ENCODE measurements at regions not wholly inside any gene's neighbourhood (a gene's known extent, or its start where the extent isn't known, plus 50 kb on each side); places are given as distances from the start of the nearest gene placed in this dataset.

GRCh38 chr7:51647931-51648351, 331.3 kb upstream of the COBL start:
- DNase-seq (ENCODE audit: low spot score): no peak
- no peak overlapping the region for H3K4me3 Mint-ChIP-seq (ENCODE audit: low read depth)
- H3K9me3 Mint-ChIP-seq: peaks cover 24% of the 10 kb centered on the region
- intact Hi-C loops (cut with micrococcal nuclease): no loop called here
- no peaks in the 10 kb centered on the region for H3K4me1 Mint-ChIP-seq (ENCODE audit: low read depth)
- H3K36me3 Mint-ChIP-seq (ENCODE audit: low read depth): no peaks in the 10 kb centered on the region
- no peak overlapping the region for H3K27ac Mint-ChIP-seq
- H3K27me3 Mint-ChIP-seq (ENCODE audit: low read depth): no peaks in the 10 kb centered on the region

DNA sequence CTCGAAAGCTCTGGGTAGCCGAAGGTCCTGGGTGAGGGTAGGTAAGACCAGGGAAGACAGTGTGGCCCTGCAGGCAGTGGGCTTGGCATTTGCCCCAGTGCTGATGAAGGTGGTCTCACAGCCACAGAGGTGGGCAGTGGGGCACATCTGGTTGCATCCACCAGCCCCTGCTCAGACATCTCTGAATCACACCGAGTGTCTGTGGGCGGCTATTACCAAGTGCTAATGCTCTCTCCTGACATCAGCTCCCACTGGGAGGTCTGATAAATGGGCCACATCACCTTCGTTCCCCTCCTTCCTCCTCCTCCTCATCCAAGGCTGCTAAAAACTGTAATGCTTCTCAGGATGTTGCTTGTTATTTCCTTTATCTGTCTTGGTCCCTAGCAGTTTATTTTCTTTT, 330.9 kb upstream of the COBL start:
- Mint-ChIP-seq H3K27ac (no peak overlapping the region), H3K4me1 (ENCODE audit: low read depth) (no peaks in the 10 kb centered on the region), H3K9me3 (peaks cover 24% of the 10 kb centered on the region), H3K27me3 (ENCODE audit: low read depth) (no peaks in the 10 kb centered on the region), H3K36me3 (ENCODE audit: low read depth) (no peaks in the 10 kb centered on the region), H3K4me3 (ENCODE audit: low read depth) (no peak overlapping the region)
- no peak for DNase-seq (ENCODE audit: low spot score)
- intact Hi-C loops (cut with micrococcal nuclease): no loop called here

DNA sequence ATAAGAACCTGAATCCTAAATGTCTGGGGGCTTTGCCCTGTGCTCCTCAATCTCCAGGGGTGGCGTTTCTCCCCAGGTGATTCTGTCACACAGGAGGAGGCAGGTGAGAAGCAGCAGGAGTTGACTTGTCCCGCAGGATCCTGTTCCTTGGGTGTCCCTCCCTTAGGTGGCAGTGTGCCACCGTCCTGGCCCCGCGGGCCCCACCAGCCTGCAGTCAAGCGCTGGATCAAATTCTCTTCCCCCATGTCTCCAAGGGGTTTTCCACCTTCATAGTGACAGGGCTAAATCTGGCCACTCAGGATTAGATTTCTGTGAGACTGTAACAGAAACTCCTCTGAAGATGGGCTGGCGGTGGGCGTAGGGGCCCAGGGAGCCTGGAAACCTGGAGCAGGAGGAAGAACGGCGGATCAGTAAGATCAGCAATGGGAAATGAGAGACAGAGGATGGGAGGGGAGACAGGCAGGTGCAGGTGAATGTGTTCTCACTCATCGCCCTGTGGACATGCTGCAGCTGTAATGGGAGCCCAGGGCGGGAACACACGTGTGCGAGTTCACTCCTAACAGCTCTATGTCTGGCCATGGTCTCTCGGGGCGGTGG, 329.2 kb upstream of the COBL start:
- no peak for DNase-seq (ENCODE audit: low spot score)
- no peaks in the 10 kb centered on the region for H3K27me3 Mint-ChIP-seq (ENCODE audit: low read depth)
- no peaks in the 10 kb centered on the region for H3K36me3 Mint-ChIP-seq (ENCODE audit: low read depth)
- no peak overlapping the region for H3K27ac Mint-ChIP-seq
- peaks cover 23% of the 10 kb centered on the region for H3K9me3 Mint-ChIP-seq
- intact Hi-C loops (cut with micrococcal nuclease): no loop called here
- no peak overlapping the region for H3K4me3 Mint-ChIP-seq (ENCODE audit: low read depth)
- H3K4me1 Mint-ChIP-seq (ENCODE audit: low read depth): no peaks in the 10 kb centered on the region

GRCh38 chr7:51645255-51645654, 328.6 kb upstream of the COBL start:
- no peaks in the 10 kb centered on the region for H3K36me3 Mint-ChIP-seq (ENCODE audit: low read depth)
- H3K4me1 Mint-ChIP-seq (ENCODE audit: low read depth): no peaks in the 10 kb centered on the region
- no peak for DNase-seq (ENCODE audit: low spot score)
- H3K27me3 Mint-ChIP-seq (ENCODE audit: low read depth): no peaks in the 10 kb centered on the region
- H3K27ac Mint-ChIP-seq: no peak overlapping the region
- H3K4me3 Mint-ChIP-seq (ENCODE audit: low read depth): no peak overlapping the region
- intact Hi-C loops (cut with micrococcal nuclease): no loop called here
- peaks cover 21% of the 10 kb centered on the region for H3K9me3 Mint-ChIP-seq

GRCh38 chr7:51644216-51644615, 327.6 kb upstream of the COBL start:
- Mint-ChIP-seq H3K4me1 (ENCODE audit: low read depth) (no peaks in the 10 kb centered on the region), H3K27ac (no peak overlapping the region), H3K4me3 (ENCODE audit: low read depth) (no peak overlapping the region), H3K9me3 (peaks cover 21% of the 10 kb centered on the region), H3K36me3 (ENCODE audit: low read depth) (no peaks in the 10 kb centered on the region), H3K27me3 (ENCODE audit: low read depth) (no peaks in the 10 kb centered on the region)
- intact Hi-C loops (cut with micrococcal nuclease): no loop called here
- DNase-seq (ENCODE audit: low spot score): no peak

- Mint-ChIP-seq H3K27ac (no peak overlapping the region), H3K4me3 (ENCODE audit: low read depth) (no peak overlapping the region), H3K36me3 (ENCODE audit: low read depth) (no peaks in the 10 kb centered on the region), H3K27me3 (ENCODE audit: low read depth) (no peaks in the 10 kb centered on the region), H3K4me1 (ENCODE audit: low read depth) (no peaks in the 10 kb centered on the region), H3K9me3 (peaks cover 18% of the 10 kb centered on the region)
- no peak for DNase-seq (ENCODE audit: low spot score)
- intact Hi-C loops (cut with micrococcal nuclease): no loop called here
Measured at GRCh38 chr7:51640841-51641240, 324.2 kb upstream of the COBL start.

DNA sequence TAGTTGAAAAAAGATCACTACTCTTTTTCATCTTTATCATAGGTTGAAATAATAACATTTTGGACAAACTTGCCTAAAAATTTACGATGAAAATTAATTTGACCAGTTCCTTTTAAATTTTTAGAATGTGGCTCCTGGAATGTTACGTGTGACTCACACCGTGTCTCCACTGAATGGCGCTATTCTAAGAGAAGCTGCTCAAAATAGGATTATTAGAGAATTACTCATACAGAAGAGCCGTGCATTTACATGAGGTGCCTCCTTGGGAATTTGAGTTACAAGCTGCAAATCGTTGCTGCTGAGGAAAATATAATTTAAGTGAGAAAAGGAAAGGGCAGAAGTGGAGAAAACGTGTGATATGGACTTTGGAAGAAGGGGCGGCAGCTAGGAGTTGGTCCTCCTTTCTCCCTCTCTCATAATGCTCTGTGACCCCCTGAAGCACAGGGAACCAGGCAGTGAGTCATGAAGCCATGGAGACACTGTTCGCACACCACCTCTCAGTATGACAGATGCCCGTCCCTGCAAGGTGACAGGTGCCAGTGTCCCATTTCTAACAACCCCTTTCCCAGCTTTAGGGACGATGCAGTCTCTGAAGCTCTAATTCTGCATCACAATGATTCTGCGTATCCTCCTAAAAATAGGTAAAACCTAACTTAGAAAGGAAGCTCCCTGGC, 323.2 kb upstream of the COBL start:
- peaks cover 20% of the 10 kb centered on the region for H3K9me3 Mint-ChIP-seq
- no peaks in the 10 kb centered on the region for H3K27me3 Mint-ChIP-seq (ENCODE audit: low read depth)
- no peaks in the 10 kb centered on the region for H3K36me3 Mint-ChIP-seq (ENCODE audit: low read depth)
- DNase-seq (ENCODE audit: low spot score): no peak
- H3K4me3 Mint-ChIP-seq (ENCODE audit: low read depth): no peak overlapping the region
- no peaks in the 10 kb centered on the region for H3K4me1 Mint-ChIP-seq (ENCODE audit: low read depth)
- H3K27ac Mint-ChIP-seq: no peak overlapping the region
- intact Hi-C loops (cut with micrococcal nuclease): no loop called here

- intact Hi-C loops (cut with micrococcal nuclease): no loop called here
- H3K9me3 Mint-ChIP-seq: peaks cover 15% of the 10 kb centered on the region
- H3K36me3 Mint-ChIP-seq (ENCODE audit: low read depth): no peaks in the 10 kb centered on the region
- no peaks in the 10 kb centered on the region for H3K4me1 Mint-ChIP-seq (ENCODE audit: low read depth)
- DNase-seq (ENCODE audit: low spot score): no peak
- no peaks in the 10 kb centered on the region for H3K27me3 Mint-ChIP-seq (ENCODE audit: low read depth)
- no peak overlapping the region for H3K4me3 Mint-ChIP-seq (ENCODE audit: low read depth)
- no peak overlapping the region for H3K27ac Mint-ChIP-seq
Measured at GRCh38 chr7:51636503-51636902, 319.9 kb upstream of the COBL start.

- no peak overlapping the region for H3K27ac Mint-ChIP-seq
- intact Hi-C loops (cut with micrococcal nuclease): no loop called here
Measured at GRCh38 chr7:51635775-51636174, 319.2 kb upstream of the COBL start.

GRCh38 chr7:51634538-51634937, 317.9 kb upstream of the COBL start:
- Mint-ChIP-seq H3K4me3 (ENCODE audit: low read depth) (no peak overlapping the region), H3K9me3 (peaks cover 12% of the 10 kb centered on the region), H3K4me1 (ENCODE audit: low read depth) (no peaks in the 10 kb centered on the region), H3K27ac (no peak overlapping the region), H3K36me3 (ENCODE audit: low read depth) (no peaks in the 10 kb centered on the region), H3K27me3 (ENCODE audit: low read depth) (no peaks in the 10 kb centered on the region)
- intact Hi-C loops (cut with micrococcal nuclease): no loop called here
- DNase-seq (ENCODE audit: low spot score): no peak

More at GRCh38 chr7:51635775-51636174, 319.2 kb upstream of the COBL start:
- Mint-ChIP-seq H3K4me1 (ENCODE audit: low read depth) (no peaks in the 10 kb centered on the region), H3K4me3 (ENCODE audit: low read depth) (no peak overlapping the region), H3K27me3 (ENCODE audit: low read depth) (no peaks in the 10 kb centered on the region), H3K36me3 (ENCODE audit: low read depth) (no peaks in the 10 kb centered on the region), H3K9me3 (peaks cover 15% of the 10 kb centered on the region)
- no peak for DNase-seq (ENCODE audit: low spot score)

GRCh38 chr7:51634025-51634424, 317.4 kb upstream of the COBL start:
- Mint-ChIP-seq H3K9me3 (peaks cover 11% of the 10 kb centered on the region), H3K27me3 (ENCODE audit: low read depth) (no peaks in the 10 kb centered on the region), H3K4me1 (ENCODE audit: low read depth) (no peaks in the 10 kb centered on the region), H3K4me3 (ENCODE audit: low read depth) (no peak overlapping the region), H3K27ac (no peak overlapping the region), H3K36me3 (ENCODE audit: low read depth) (no peaks in the 10 kb centered on the region)
- DNase-seq (ENCODE audit: low spot score): no peak
- intact Hi-C loops (cut with micrococcal nuclease): no loop called here

GRCh38 chr7:51633596-51633995, 317.0 kb upstream of the COBL start:
- intact Hi-C loops (cut with micrococcal nuclease): no loop called here
- H3K36me3 Mint-ChIP-seq (ENCODE audit: low read depth): no peaks in the 10 kb centered on the region
- no peak for DNase-seq (ENCODE audit: low spot score)
- peaks cover 9% of the 10 kb centered on the region for H3K9me3 Mint-ChIP-seq
- H3K27me3 Mint-ChIP-seq (ENCODE audit: low read depth): no peaks in the 10 kb centered on the region
- no peaks in the 10 kb centered on the region for H3K4me1 Mint-ChIP-seq (ENCODE audit: low read depth)
- H3K27ac Mint-ChIP-seq: no peak overlapping the region
- H3K4me3 Mint-ChIP-seq (ENCODE audit: low read depth): no peak overlapping the region

DNA sequence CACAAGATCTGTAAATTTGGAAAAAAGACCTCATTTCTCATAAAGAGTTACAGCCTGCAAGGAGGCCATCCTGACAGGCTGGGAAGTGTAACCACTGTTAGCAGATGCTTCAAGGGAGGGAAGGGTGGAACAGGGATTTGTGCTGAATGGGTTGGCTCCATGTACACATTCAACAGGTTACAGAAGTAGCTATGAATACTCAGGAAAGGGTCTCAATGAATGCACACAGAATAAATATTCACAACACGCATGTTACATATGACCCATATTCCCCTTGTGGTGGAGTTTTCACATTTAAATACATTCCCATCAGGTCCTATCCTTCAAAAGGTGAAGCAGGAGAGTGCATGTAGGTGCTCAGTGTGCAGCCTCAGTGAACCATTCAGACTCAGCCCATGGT, 316.4 kb upstream of the COBL start:
- intact Hi-C loops (cut with micrococcal nuclease): no loop called here

More for the DNA sequence above, 316.4 kb upstream of the COBL start:
- Mint-ChIP-seq H3K36me3 (ENCODE audit: low read depth) (no peaks in the 10 kb centered on the region), H3K4me3 (ENCODE audit: low read depth) (no peak overlapping the region), H3K9me3 (peaks cover 9% of the 10 kb centered on the region), H3K4me1 (ENCODE audit: low read depth) (no peaks in the 10 kb centered on the region), H3K27ac (no peak overlapping the region), H3K27me3 (ENCODE audit: low read depth) (no peaks in the 10 kb centered on the region)
- DNase-seq (ENCODE audit: low spot score): no peak

All from activated T-helper 2 cell treated with anti-CD3 and anti-CD28 coated beads, Interferon-gamma antibody, Interleukin-2, Interleukin-4, amounts not matched to agents 10 μg/mL and 5 μg/mL and 100 μg/mL, durations not matched to agents 14 hours and 24 hours and 36 hours (primary cell).